Lower lobe of right lung (tissue), 2 donors: ENCODE measurements at regions not wholly inside any gene's neighbourhood (a gene's known extent, or its start where the extent isn't known, plus 50 kb on each side); places are given as distances from the start of the nearest gene placed in this dataset.

ENCODE experiments used
- ATAC-seq, 2 donors: fragments of 200-7000 bp; cut with Tn5 transposase; one replicate each; pipeline ENCODE4 v1.9.1; 2020 to 2022; ENCODE audit warnings: mild to moderate bottlenecking in 2 of 2, moderate library complexity in 2 of 2
- DNase-seq: peaks from one replicate; pipeline ENCODE4 v3.0.0-alpha.2; 2020
- H3K27ac ChIP-seq: fragments of 200-600 bp; one replicate; pipeline ENCODE4 v1.8.0; 2022
- H3K27me3 ChIP-seq: fragments of 200-600 bp; one replicate; pipeline ENCODE4 v1.8.0; 2022; ENCODE audit warnings: low read depth
- H3K36me3 ChIP-seq: fragments of 200-600 bp; one replicate; pipeline ENCODE4 v1.8.0; 2022; ENCODE audit warnings: mild to moderate bottlenecking
- H3K4me1 ChIP-seq: fragments of 200-600 bp; one replicate; pipeline ENCODE4 v1.8.0; 2022
- H3K4me3 ChIP-seq: fragments of 200-600 bp; one replicate; pipeline ENCODE4 v1.8.0; 2022; ENCODE audit warnings: mild to moderate bottlenecking
- H3K9me3 ChIP-seq: fragments of 200-600 bp; one replicate; pipeline ENCODE4 v1.8.0; 2022
- intact Hi-C: fragments of 100-400 bp; cut with DNase I; formaldehyde crosslinking; loops from one replicate; pipeline ENCODE4 v1.11.0; 2022
- TF ChIP-seq, protein P1 (sequence below): fragments of 200-600 bp; IDR thresholded peaks from one replicate; pipeline ENCODE4 v1.8.0; 2022; ENCODE audit warnings: antibody characterized with exemption, mild to moderate bottlenecking
- donor health status: DM: no; HTN: yes; CAD: no; lungs with severe emphysema.

DNA sequence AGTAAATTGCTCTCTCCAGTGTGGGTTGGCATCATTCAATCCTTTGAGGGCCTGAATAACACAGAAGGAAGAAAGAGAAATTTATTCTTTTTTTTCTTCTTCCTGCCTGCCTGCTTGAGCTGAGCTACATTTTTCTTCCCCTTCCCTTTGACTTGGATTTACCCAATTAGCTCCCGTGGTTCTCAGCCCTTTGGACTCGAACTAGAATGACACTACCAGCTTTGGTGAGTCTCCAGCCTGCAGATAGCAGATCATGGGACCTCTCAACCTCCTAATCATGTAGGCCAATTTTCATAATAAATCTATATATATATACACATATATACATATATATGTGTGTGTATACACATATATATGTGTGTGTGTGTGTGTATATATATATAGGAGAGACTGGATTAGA, 128.6 kb downstream of the ISOC1 start:
- Histone ChIP-seq H3K36me3 (no peaks in the 10 kb centered on the region), H3K4me3 (no peak overlapping the region), H3K27me3 (no peaks in the 10 kb centered on the region), H3K27ac (no peak overlapping the region), H3K4me1 (no peaks in the 10 kb centered on the region), H3K9me3 (no peaks in the 10 kb centered on the region)
- intact Hi-C loops, result no loop called here
- TF ChIP-seq, protein P1, sequence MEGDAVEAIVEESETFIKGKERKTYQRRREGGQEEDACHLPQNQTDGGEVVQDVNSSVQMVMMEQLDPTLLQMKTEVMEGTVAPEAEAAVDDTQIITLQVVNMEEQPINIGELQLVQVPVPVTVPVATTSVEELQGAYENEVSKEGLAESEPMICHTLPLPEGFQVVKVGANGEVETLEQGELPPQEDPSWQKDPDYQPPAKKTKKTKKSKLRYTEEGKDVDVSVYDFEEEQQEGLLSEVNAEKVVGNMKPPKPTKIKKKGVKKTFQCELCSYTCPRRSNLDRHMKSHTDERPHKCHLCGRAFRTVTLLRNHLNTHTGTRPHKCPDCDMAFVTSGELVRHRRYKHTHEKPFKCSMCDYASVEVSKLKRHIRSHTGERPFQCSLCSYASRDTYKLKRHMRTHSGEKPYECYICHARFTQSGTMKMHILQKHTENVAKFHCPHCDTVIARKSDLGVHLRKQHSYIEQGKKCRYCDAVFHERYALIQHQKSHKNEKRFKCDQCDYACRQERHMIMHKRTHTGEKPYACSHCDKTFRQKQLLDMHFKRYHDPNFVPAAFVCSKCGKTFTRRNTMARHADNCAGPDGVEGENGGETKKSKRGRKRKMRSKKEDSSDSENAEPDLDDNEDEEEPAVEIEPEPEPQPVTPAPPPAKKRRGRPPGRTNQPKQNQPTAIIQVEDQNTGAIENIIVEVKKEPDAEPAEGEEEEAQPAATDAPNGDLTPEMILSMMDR, result no peak
- ATAC-seq (no peak), DNase-seq (no peak)

GRCh38 chr5:129228577-129228976, 134.0 kb downstream of the ISOC1 start:
- no peaks in the 10 kb centered on the region for H3K27me3 ChIP-seq
- no peaks in the 10 kb centered on the region for H3K9me3 ChIP-seq
- TF ChIP-seq, protein P1, result no peak
- H3K36me3 ChIP-seq, result no peaks in the 10 kb centered on the region
- intact Hi-C loops, result no loop called here
- no peaks in the 10 kb centered on the region for H3K4me1 ChIP-seq
- H3K27ac ChIP-seq, result no peak overlapping the region
- ATAC-seq (no peak), DNase-seq (no peak)
- no peak overlapping the region for H3K4me3 ChIP-seq

DNA sequence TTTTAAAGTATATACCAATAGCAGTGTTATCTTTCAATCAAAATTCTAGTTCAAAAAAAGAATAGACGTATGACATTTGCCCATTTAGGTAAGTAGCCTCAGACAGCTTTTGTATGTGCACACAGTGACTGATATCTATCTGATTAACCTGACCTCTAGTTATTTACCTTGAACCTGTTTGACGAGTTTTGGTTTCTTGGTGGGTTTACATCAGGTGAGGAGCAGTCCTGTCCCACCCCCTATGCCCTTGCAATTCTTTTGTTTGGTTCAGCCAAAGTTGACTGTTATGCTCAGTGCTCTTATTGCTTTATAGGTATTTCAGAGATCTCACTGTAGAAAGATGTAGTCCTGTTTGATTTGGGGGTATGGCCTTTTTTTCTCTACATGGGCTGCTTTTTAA, 147.2 kb downstream of the ISOC1 start:
- no peak for ATAC-seq
- no peaks in the 10 kb centered on the region for H3K36me3 ChIP-seq
- H3K4me1 ChIP-seq, result no peaks in the 10 kb centered on the region
- no peaks in the 10 kb centered on the region for H3K27me3 ChIP-seq
- H3K4me3 ChIP-seq, result no peak overlapping the region
- intact Hi-C loops, result no loop called here
- H3K9me3 ChIP-seq, result no peaks in the 10 kb centered on the region
- TF ChIP-seq, protein P1, result no peak
- no peak for DNase-seq
- no peak overlapping the region for H3K27ac ChIP-seq

DNA sequence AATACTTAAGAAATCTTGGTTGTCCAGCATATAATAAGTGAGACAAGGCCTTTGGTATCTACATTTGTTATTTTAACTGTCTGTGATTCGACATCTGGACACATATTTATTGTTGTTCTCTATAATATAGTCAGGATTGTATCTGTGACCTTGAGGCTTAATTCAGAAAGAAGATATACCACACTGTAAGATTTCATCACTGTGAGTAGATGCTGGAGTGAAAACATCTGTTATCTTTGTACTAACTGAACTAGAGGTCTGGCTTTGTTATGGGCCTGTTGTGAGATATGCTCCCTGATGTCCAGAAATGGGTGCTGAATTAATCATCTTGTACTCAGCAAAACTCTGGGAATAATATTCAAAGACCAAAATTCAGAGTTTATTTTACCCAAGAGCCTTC, 148.5 kb downstream of the ISOC1 start:
- ATAC-seq, result no peak

GRCh38 chr5:129244478-129244877, 149.9 kb downstream of the ISOC1 start:
- no peak for DNase-seq
- no peaks in the 10 kb centered on the region for H3K9me3 ChIP-seq
- no peaks in the 10 kb centered on the region for H3K4me1 ChIP-seq
- intact Hi-C loops, result no loop called here
- no peaks in the 10 kb centered on the region for H3K27me3 ChIP-seq
- no peak overlapping the region for H3K27ac ChIP-seq
- H3K4me3 ChIP-seq, result no peak overlapping the region
- ATAC-seq, result no peak
- TF ChIP-seq, protein P1, result no peak
- H3K36me3 ChIP-seq, result no peaks in the 10 kb centered on the region

More for the DNA sequence above, 148.5 kb downstream of the ISOC1 start:
- intact Hi-C loops, result no loop called here
- DNase-seq, result no peak
- no peaks in the 10 kb centered on the region for H3K27me3 ChIP-seq
- H3K27ac ChIP-seq, result no peak overlapping the region
- H3K36me3 ChIP-seq, result no peaks in the 10 kb centered on the region
- no peaks in the 10 kb centered on the region for H3K9me3 ChIP-seq
- no peak overlapping the region for H3K4me3 ChIP-seq
- TF ChIP-seq, protein P1, result no peak
- no peaks in the 10 kb centered on the region for H3K4me1 ChIP-seq

GRCh38 chr5:129245489-129245888, 150.9 kb downstream of the ISOC1 start:
- ATAC-seq, result no peak
- Histone ChIP-seq H3K27ac (no peak overlapping the region), H3K36me3 (no peaks in the 10 kb centered on the region)

More at GRCh38 chr5:129245489-129245888, 150.9 kb downstream of the ISOC1 start:
- Histone ChIP-seq H3K4me1 (no peaks in the 10 kb centered on the region), H3K9me3 (no peaks in the 10 kb centered on the region), H3K4me3 (no peak overlapping the region), H3K27me3 (no peaks in the 10 kb centered on the region)
- no peak for DNase-seq
- intact Hi-C loops, result no loop called here
- TF ChIP-seq, protein P1, result no peak
